K562 (cell line): ENCODE measurements at regions not wholly inside any gene's neighbourhood (a gene's known extent, or its start where the extent isn't known, plus 50 kb on each side); places are given as distances from the start of the nearest gene placed in this dataset.

Source experiments
- ATAC-seq: fragments of 200-7000 bp; cut with Tn5 transposase; 3 replicates; pipeline ENCODE4 v1.9.1; 2020; ENCODE audit warnings: moderate library complexity
- BruUV-seq: library from RNA; stranded (reverse); fragments of 400-500 nt; replicated peaks from 2 replicates; lab custom pipeline; 2021; lab: Mats Ljungman, UMichigan
- CTCF ChIA-PET: fragments of 300-600 bp; formaldehyde crosslinking; extraction: SDS; loops from one replicate; lab custom pipeline; 2021; ENCODE audit warnings: low intra/inter-chr PET ratio; lab: Yijun Ruan, JAX
- POLR2A ChIA-PET: fragments of 300-600, 350-650 bp; sonication (Branson Sonifier 250); formaldehyde crosslinking; extraction: SDS; loops from one replicate; lab custom pipeline; 2021; ENCODE audit warnings: antibody characterized with exemption, inconsistent platforms; lab: Yijun Ruan, JAX
- DNase-seq, 4 experiments: peaks; one replicate each; pipeline versions ENCODE4 v3.0.0 to v3.0.0-alpha.2; 2011 to 2018; ENCODE audit warnings: low spot score in 3 of 4, mixed read lengths in 3 of 4; ENCODE audit errors: extremely low read depth in 1 of 4
- FAIRE-seq: peaks from 2 replicates; lab custom pipeline; 2011; peaks lifted over from hg19 to GRCh38; lab: Jason Lieb, UNC
- H2AFZ ChIP-seq: 2 replicates; pipeline ENCODE4 v1.6.0; 2011; ENCODE audit warnings: low read depth, low read length, control low read depth, inconsistent platforms
- H3K27ac ChIP-seq: fragments of 200-600 bp; 3 replicates; pipeline ENCODE4 v1.8.0; 2011; ENCODE audit warnings: low read depth, mild to moderate bottlenecking, control low read depth, inconsistent platforms, low read length, moderate library complexity, mixed read lengths; ENCODE audit errors: extremely low read depth
- H3K27me3 ChIP-seq, 2 experiments: fragments of 300-600 bp in 1 of 2; 2 replicates in 1 of 2; 3 replicates in 1 of 2; pipeline versions ENCODE4 v1.6.0 to v1.8.0; 2011; ENCODE audit warnings: inconsistent platforms in 2 of 2, low read length in 2 of 2, mild to moderate bottlenecking in 1 of 2, mixed read lengths in 1 of 2, moderate library complexity in 1 of 2; ENCODE audit not compliant: control insufficient read depth in 2 of 2, insufficient read depth in 2 of 2
- H3K36me3 ChIP-seq: fragments of 300-600 bp; 3 replicates; pipeline ENCODE4 v1.8.0; 2011; ENCODE audit warnings: mild to moderate bottlenecking, low read length, inconsistent platforms; ENCODE audit not compliant: control insufficient read depth, insufficient read depth
- H3K4me1 ChIP-seq, 2 experiments: fragments of 200-600 bp in 1 of 2; replicated peaks in 1 of 2; 2 replicates in 1 of 2; 3 replicates in 1 of 2; pipeline versions ENCODE4 v1.5.1 to v1.8.0; 2011; ENCODE audit warnings: inconsistent platforms in 2 of 2, low read length in 2 of 2, mild to moderate bottlenecking in 1 of 2, mixed read lengths in 1 of 2, moderate library complexity in 1 of 2; ENCODE audit not compliant: control insufficient read depth in 2 of 2, insufficient read depth in 2 of 2
- H3K4me2 ChIP-seq: 2 replicates; pipeline ENCODE4 v1.6.1; 2011; ENCODE audit warnings: low read length, control low read depth, inconsistent platforms, mixed read lengths; ENCODE audit not compliant: insufficient read depth
- H3K4me3 ChIP-seq: fragments of 200-600 bp; sonication (generic), shearing (Covaris generic); 2 replicates; pipeline ENCODE4 v1.5.1; 2016; ENCODE audit warnings: control low read depth, inconsistent platforms
- H3K79me2 ChIP-seq: fragments of 200-600 bp; 3 replicates; pipeline ENCODE4 v1.8.0; 2011; ENCODE audit warnings: low read length, inconsistent platforms; ENCODE audit not compliant: control insufficient read depth, insufficient read depth
- H3K9ac ChIP-seq, 2 experiments: 2 replicates each; pipeline versions ENCODE4 v1.6.0 to v1.6.1; 2011; ENCODE audit warnings: low read depth in 2 of 2, low read length in 2 of 2, control low read depth in 1 of 2, inconsistent platforms in 1 of 2, mild to moderate bottlenecking in 1 of 2, mixed read lengths in 1 of 2; ENCODE audit not compliant: insufficient read depth in 1 of 2
- H3K9me1 ChIP-seq: one replicate; pipeline ENCODE4 v1.6.0; 2011; ENCODE audit warnings: inconsistent platforms, mild to moderate bottlenecking, low read length, moderate library complexity; ENCODE audit not compliant: control insufficient read depth, insufficient read depth
- H3K9me3 ChIP-seq: replicated peaks from 2 replicates; pipeline ENCODE4 v1.5.1; 2011; ENCODE audit warnings: low read depth, low read length, inconsistent platforms; ENCODE audit not compliant: control insufficient read depth, insufficient read depth
- H4K20me1 ChIP-seq: replicated peaks from 2 replicates; pipeline ENCODE4 v1.6.1; 2011; ENCODE audit warnings: low read length, inconsistent platforms, mixed read lengths; ENCODE audit not compliant: control insufficient read depth, insufficient read depth
- KDM5B ChIP-seq: fragments of 200-600 bp; sonication (generic); IDR thresholded peaks from 2 replicates; pipeline ENCODE4 v1.6.1; 2012; ENCODE audit warnings: low read depth, mild to moderate bottlenecking, moderate library complexity, low read length, control low read depth, inconsistent platforms; ENCODE audit not compliant: insufficient replicate concordance
- NKRF ChIP-seq: fragments of 450-650 bp; IDR thresholded peaks from 2 replicates; pipeline ENCODE4 v1.6.1; 2016; ENCODE audit warnings: borderline replicate concordance
- RAD21 ChIP-seq, 2 experiments: fragments of 250-450 bp in 1 of 2; fragments of 450-650 bp in 1 of 2; sonication (Bioruptor Pico) in 1 of 2; formaldehyde crosslinking in 1 of 2; IDR thresholded peaks in 1 of 2; conservative IDR thresholded peaks in 1 of 2; 2 replicates each; pipeline versions ENCODE4 v1.4.0 to v1.8.0; 2020 to 2022; ENCODE audit warnings: mild to moderate bottlenecking in 2 of 2, moderate library complexity in 1 of 2
- SAFB ChIP-seq: fragments of 200-400 bp; formaldehyde crosslinking; IDR thresholded peaks from 2 replicates; pipeline ENCODE4 v1.6.1; 2017; ENCODE audit warnings: low read depth, low read length, borderline replicate concordance
- SMC3 ChIP-seq: conservative IDR thresholded peaks from 2 replicates; pipeline ENCODE4 v1.6.1; 2011; ENCODE audit warnings: low read depth, low read length, improper control_type of control experiment; ENCODE audit not compliant: insufficient read depth
- WGBS: fragments of 100-300 bp; shearing (Covaris generic); methylation state at CpG from one replicate; pipeline ENCODE4 v1.1.6; 2016; ENCODE audit warnings: low coverage, mixed read lengths; ENCODE audit not compliant: insufficient coverage; ENCODE audit errors: missing lambda C conversion rate; 5-methylcytosine and 5-hydroxymethylcytosine counted together
- in situ Hi-C: fragments of 300-500 bp; cut with MboI; formaldehyde crosslinking; loops from 4 replicates; pipeline ENCODE4 v1.15.0; 2018; ENCODE audit warnings: inconsistent platforms, mixed read lengths
- intact Hi-C: fragments of 100-400 bp; cut with micrococcal nuclease; formaldehyde crosslinking; loops from 2 replicates; pipeline ENCODE4 v1.14.2; 2022
- TF ChIP-seq, protein P1 (sequence below), 3 experiments: IDR thresholded peaks in 2 of 3; conservative IDR thresholded peaks in 1 of 3; 2 replicates each; pipeline ENCODE4 v1.5.1; 2011 to 2012; ENCODE audit warnings: low read length in 3 of 3, mild to moderate bottlenecking in 3 of 3, control low read depth in 2 of 3, improper control_type of control experiment in 1 of 3, inconsistent platforms in 1 of 3, low read depth in 1 of 3, mixed read lengths in 1 of 3, moderate library complexity in 1 of 3; ENCODE audit not compliant: insufficient read depth in 2 of 3

- in situ Hi-C loops (no loop called here), intact Hi-C loops (no loop called here)
- DNase-seq = peak; percentile 18 to 40 (median 26)
Measured at GRCh38 chr10:130341356-130341755, 205.2 kb downstream of the GLRX3 start.

More at GRCh38 chr10:130341356-130341755, 205.2 kb downstream of the GLRX3 start:
- Histone ChIP-seq H3K4me3 (no peak overlapping the region), H3K9me1 (no peaks in the 10 kb centered on the region), H3K79me2 (no peaks in the 10 kb centered on the region), H3K9me3 (no peaks in the 10 kb centered on the region), H3K36me3 (no peaks in the 10 kb centered on the region), H4K20me1 (no peaks in the 10 kb centered on the region), H3K27me3 (no peaks in the 10 kb centered on the region; a peak in 1 of 5 replicates), H2AFZ (no peak overlapping the region), H3K4me2 (no peak overlapping the region), H3K9ac (no peak overlapping the region), H3K4me1 (no peaks in the 10 kb centered on the region), H3K27ac (no peak overlapping the region)
- peak; percentile 83 for ATAC-seq
- FAIRE-seq = no peak
- no TSS peak for BruUV-seq
- POLR2A ChIA-PET = no interaction called here
- WGBS = 0% methylated on average over 5 of the region's 6 CpGs
- TF ChIP-seq SAFB (no peak), KDM5B (no peak), SMC3 (0 out of 2 replicates have a peak, but pooled peaks have one; percentile 19), NKRF (no peak), RAD21 (CRISPR knock-in tag; conservative IDR thresholded peaks at IDR 0.05 in 1 of 2, IDR thresholded peaks at IDR 0.05 in 1 of 2) (peak in 1 of 2 experiments; percentile 34; a peak in 2 of 4 replicates)
- TF ChIP-seq, protein P1, sequence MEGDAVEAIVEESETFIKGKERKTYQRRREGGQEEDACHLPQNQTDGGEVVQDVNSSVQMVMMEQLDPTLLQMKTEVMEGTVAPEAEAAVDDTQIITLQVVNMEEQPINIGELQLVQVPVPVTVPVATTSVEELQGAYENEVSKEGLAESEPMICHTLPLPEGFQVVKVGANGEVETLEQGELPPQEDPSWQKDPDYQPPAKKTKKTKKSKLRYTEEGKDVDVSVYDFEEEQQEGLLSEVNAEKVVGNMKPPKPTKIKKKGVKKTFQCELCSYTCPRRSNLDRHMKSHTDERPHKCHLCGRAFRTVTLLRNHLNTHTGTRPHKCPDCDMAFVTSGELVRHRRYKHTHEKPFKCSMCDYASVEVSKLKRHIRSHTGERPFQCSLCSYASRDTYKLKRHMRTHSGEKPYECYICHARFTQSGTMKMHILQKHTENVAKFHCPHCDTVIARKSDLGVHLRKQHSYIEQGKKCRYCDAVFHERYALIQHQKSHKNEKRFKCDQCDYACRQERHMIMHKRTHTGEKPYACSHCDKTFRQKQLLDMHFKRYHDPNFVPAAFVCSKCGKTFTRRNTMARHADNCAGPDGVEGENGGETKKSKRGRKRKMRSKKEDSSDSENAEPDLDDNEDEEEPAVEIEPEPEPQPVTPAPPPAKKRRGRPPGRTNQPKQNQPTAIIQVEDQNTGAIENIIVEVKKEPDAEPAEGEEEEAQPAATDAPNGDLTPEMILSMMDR (IDR thresholded peaks at IDR 0.05 in 2 of 3, conservative IDR thresholded peaks at IDR 0.05 in 1 of 3; ENCODE audit: insufficient read depth in 2 of 3, low read depth in 1 of 3, low read length in 3 of 3) = peak; percentile 38 to 69 (median 50); a peak in 5 of 6 replicates
- CTCF ChIA-PET = no interaction called here
